ENCODE measurements at regions not wholly inside any gene's neighbourhood (a gene's known extent, or its start where the extent isn't known, plus 50 kb on each side); places are given as distances from the start of the nearest gene placed in this dataset.

GRCh38 chr6:9173229-9173628 lies 737.9 kb upstream of the SLC35B3 start:
- TF ChIP-seq CTCF (conservative IDR thresholded peaks at IDR 0.05; ENCODE audit: low read depth, low read length) (no peak), EZH2 (IDR thresholded peaks at IDR 0.05; ENCODE audit: borderline replicate concordance, low read depth, low read length, poor library complexity, severe bottlenecking) (no peak)

Data from A673 (cell line).